ENCODE measurements at regions not wholly inside any gene's neighbourhood (a gene's known extent, or its start where the extent isn't known, plus 50 kb on each side); places are given as distances from the start of the nearest gene placed in this dataset.

DNA sequence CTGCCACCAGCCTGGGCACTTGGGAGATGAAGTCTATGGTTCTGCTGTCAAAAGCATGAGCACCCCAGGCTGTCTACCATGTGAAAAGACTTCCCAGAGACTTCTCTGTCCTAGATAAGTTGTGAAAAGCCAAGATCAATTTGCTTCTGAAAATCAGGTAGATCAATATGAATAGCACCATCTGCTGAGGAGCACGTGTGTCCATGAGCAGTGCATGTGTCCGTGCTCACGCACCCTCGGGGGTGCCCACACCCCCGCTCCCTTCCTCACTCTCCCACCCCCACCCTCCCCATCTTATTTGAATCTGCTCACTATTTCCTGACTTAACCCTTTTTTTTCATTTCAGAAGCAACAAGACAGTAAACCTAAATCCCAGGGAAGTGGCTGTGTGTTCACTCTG lies 238.3 kb upstream of the SDK2 start:
- H3K4me1 Mint-ChIP-seq (ENCODE audit: low read depth), result no peaks in the 10 kb centered on the region
- no peaks in the 10 kb centered on the region for H3K36me3 Mint-ChIP-seq (ENCODE audit: low read depth)
- ChIA-PET POLR2A (no interaction called here), CTCF (no interaction called here)
- intact Hi-C loops (cut with micrococcal nuclease), result no loop called here
- H3K27me3 Mint-ChIP-seq, result no peaks in the 10 kb centered on the region
- no peak overlapping the region for H3K27ac Mint-ChIP-seq
- ATAC-seq (no peak), DNase-seq (no peak)
- TF ChIP-seq, protein P1, sequence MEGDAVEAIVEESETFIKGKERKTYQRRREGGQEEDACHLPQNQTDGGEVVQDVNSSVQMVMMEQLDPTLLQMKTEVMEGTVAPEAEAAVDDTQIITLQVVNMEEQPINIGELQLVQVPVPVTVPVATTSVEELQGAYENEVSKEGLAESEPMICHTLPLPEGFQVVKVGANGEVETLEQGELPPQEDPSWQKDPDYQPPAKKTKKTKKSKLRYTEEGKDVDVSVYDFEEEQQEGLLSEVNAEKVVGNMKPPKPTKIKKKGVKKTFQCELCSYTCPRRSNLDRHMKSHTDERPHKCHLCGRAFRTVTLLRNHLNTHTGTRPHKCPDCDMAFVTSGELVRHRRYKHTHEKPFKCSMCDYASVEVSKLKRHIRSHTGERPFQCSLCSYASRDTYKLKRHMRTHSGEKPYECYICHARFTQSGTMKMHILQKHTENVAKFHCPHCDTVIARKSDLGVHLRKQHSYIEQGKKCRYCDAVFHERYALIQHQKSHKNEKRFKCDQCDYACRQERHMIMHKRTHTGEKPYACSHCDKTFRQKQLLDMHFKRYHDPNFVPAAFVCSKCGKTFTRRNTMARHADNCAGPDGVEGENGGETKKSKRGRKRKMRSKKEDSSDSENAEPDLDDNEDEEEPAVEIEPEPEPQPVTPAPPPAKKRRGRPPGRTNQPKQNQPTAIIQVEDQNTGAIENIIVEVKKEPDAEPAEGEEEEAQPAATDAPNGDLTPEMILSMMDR (IDR thresholded peaks at IDR 0.05), result no peak
- H3K9me3 Mint-ChIP-seq, result no peaks in the 10 kb centered on the region
- H3K4me3 Mint-ChIP-seq, result no peak overlapping the region

DNA sequence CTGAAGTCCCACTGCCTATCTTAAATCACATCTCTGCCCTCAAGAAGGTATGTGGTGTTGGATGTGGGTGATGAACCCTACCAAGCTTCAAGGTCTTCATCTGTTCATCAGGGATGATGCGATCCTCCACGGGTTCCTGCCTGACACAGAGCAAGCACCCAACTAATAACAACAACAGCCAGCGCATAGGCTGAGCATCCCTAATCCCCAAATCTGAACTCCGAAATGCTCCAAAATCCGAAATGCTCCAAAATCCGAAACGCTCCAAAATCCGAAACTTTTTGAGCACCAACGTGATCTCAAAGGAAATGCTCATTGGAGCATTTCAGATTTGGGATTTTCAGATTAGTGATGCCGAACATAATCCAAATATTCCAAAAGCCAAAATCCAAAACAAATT lies 238.9 kb upstream of the SDK2 start:
- Mint-ChIP-seq H3K27ac (no peak overlapping the region), H3K4me3 (no peak overlapping the region), H3K36me3 (ENCODE audit: low read depth) (no peaks in the 10 kb centered on the region), H3K4me1 (ENCODE audit: low read depth) (no peaks in the 10 kb centered on the region), H3K27me3 (no peaks in the 10 kb centered on the region), H3K9me3 (no peaks in the 10 kb centered on the region)
- DNase-seq, result no peak
- POLR2A ChIA-PET, result no interaction called here
- intact Hi-C loops (cut with micrococcal nuclease), result no loop called here
- no peak for ATAC-seq
- CTCF ChIA-PET, result no interaction called here
- TF ChIP-seq, protein P1 (IDR thresholded peaks at IDR 0.05), result no peak

DNA sequence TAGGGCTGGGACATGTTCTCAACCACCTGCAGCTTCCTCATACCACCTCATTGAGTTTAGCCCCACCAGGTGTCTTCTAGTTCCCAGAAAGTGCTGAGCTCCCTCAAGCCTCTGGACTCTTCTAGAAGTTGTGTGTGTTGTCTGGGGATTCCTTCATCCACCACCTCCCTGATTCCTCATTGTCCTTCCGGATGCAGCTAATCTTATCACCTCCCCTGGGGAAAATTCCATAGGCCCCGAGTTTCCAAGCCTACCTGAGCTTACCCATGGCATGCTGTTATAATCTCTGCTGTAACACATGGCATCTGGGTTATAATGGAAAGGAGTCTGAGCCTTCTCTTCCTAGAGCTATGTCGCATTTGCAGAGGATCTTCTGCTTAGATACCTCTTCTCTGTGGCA lies 243.5 kb upstream of the SDK2 start:
- POLR2A ChIA-PET, result no interaction called here
- H3K4me1 Mint-ChIP-seq (ENCODE audit: low read depth), result no peaks in the 10 kb centered on the region
- ATAC-seq (no peak), DNase-seq (no peak)
- H3K36me3 Mint-ChIP-seq (ENCODE audit: low read depth), result no peaks in the 10 kb centered on the region
- intact Hi-C loops (cut with micrococcal nuclease), result no loop called here
- no peaks in the 10 kb centered on the region for H3K9me3 Mint-ChIP-seq
- CTCF ChIA-PET, result no interaction called here
- no peak overlapping the region for H3K4me3 Mint-ChIP-seq
- TF ChIP-seq, protein P1 (IDR thresholded peaks at IDR 0.05), result no peak
- no peaks in the 10 kb centered on the region for H3K27me3 Mint-ChIP-seq
- no peak overlapping the region for H3K27ac Mint-ChIP-seq

DNA sequence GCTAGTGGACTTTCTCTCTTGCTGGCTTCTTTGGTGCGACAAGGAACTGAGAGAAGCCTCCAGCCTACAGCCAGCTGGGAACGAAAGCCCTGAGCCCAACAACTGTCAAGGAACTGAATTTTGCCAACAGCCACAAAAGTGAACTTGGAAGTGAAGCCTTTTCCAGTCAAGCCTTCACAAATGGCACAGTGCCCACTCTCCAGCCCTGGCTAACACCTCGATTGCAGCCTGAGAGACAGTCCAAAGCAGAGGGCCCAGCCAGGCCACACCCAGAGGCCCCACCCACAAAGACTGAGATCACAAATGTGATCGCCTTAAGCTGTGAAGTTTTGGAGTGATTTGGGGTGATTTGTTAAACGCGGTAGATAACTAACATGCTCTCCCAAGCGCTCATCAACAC lies 244.6 kb upstream of the SDK2 start:
- Mint-ChIP-seq H3K9me3 (no peaks in the 10 kb centered on the region), H3K4me1 (ENCODE audit: low read depth) (no peaks in the 10 kb centered on the region), H3K27ac (no peak overlapping the region), H3K27me3 (no peaks in the 10 kb centered on the region), H3K36me3 (ENCODE audit: low read depth) (no peaks in the 10 kb centered on the region), H3K4me3 (no peak overlapping the region)
- intact Hi-C loops (cut with micrococcal nuclease), result no loop called here
- DNase-seq (no peak), ATAC-seq (no peak)
- TF ChIP-seq, protein P1 (IDR thresholded peaks at IDR 0.05), result no peak
- ChIA-PET POLR2A (interaction anchor here (1.3 kb wide), 1 partner anchor 14 kb away, joined by 3 read pairs; no protein-coding TSS in a partner anchor), CTCF (no interaction called here)

DNA sequence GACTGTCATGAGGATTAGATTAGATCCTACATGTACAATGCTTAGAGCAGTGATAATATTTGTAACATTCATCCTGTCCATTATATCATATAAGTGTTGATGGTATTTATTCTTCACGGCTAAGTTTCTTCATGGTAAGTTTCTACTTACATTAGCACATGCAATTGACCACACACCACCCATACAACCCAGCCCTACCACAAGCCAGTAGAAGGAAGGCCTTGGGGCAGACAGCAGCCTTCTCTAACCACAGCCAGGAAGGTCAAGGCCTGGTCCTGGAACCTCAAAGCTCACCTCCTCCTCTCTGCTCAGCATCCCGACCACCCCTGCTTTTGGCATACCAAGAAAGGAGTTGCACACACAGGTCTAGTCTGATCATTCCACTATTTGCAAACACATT lies 245.2 kb upstream of the SDK2 start:
- TF ChIP-seq, protein P1 (IDR thresholded peaks at IDR 0.05), result no peak
- H3K4me1 Mint-ChIP-seq (ENCODE audit: low read depth), result no peaks in the 10 kb centered on the region
- H3K27me3 Mint-ChIP-seq, result no peaks in the 10 kb centered on the region
- no peak overlapping the region for H3K4me3 Mint-ChIP-seq
- no peak overlapping the region for H3K27ac Mint-ChIP-seq
- no peaks in the 10 kb centered on the region for H3K9me3 Mint-ChIP-seq
- POLR2A ChIA-PET, result no interaction called here
- DNase-seq (no peak), ATAC-seq (no peak)
- CTCF ChIA-PET, result no interaction called here
- H3K36me3 Mint-ChIP-seq (ENCODE audit: low read depth), result no peaks in the 10 kb centered on the region
- intact Hi-C loops (cut with micrococcal nuclease), result no loop called here

Measured in activated CD8-positive, alpha-beta T cell treated with anti-CD3 and anti-CD28 coated beads for 36 hours (primary cell).